ENCODE measurements at regions not wholly inside any gene's neighbourhood (a gene's known extent, or its start where the extent isn't known, plus 50 kb on each side); places are given as distances from the start of the nearest gene placed in this dataset.

- DNase-seq = no peak
- H3K4me3 ChIP-seq (ENCODE audit: control insufficient read depth in 1 of 7, extremely low read depth in 1 of 7, insufficient read depth in 4 of 7, low read depth in 2 of 7, low read length in 6 of 7) = no peak overlapping the region
- no peaks in the 10 kb centered on the region for H3K36me3 ChIP-seq (ENCODE audit: control insufficient read depth in 4 of 4, insufficient read depth in 4 of 4, low read length in 3 of 4)
- no peak overlapping the region for H3K27ac ChIP-seq (ENCODE audit: insufficient read depth in 1 of 2, low read depth in 1 of 2, low read length in 2 of 2, poor library complexity in 1 of 2, severe bottlenecking in 2 of 2)
- H3K9me3 ChIP-seq (ENCODE audit: control extremely low read depth in 1 of 5, control insufficient read depth in 4 of 5, insufficient read depth in 2 of 5, low read depth in 1 of 5, low read length in 4 of 5) = peaks cover 0 to 5% (median 0%) of the 10 kb centered on the region in 5 experiments
- H3K27me3 ChIP-seq (replicated peaks in 2 of 5; ENCODE audit: control insufficient read depth in 4 of 5, insufficient read depth in 5 of 5, low read length in 4 of 5) = no peaks in the 10 kb centered on the region
- peaks cover 6 to 15% (median 8%) of the 10 kb centered on the region in 4 experiments for H3K4me1 ChIP-seq (ENCODE audit: control extremely low read depth in 1 of 4, control insufficient read depth in 4 of 4, insufficient read depth in 4 of 4, low read length in 3 of 4)
- ChIA-PET CTCF (interaction anchor here (1.5 to 1.9 kb wide), 2 partner anchors 8 to 10 kb away, joined by 4 to 5 read pairs; no protein-coding TSS in a partner anchor), POLR2A (no interaction called here)
- 94% methylated on average over 2 of the region's 2 CpGs for WGBS (ENCODE audit: insufficient coverage)
These were observed 180.6 kb upstream of the RBMS1 start for GRCh38 chr2:160674146-160674750.

DNA sequence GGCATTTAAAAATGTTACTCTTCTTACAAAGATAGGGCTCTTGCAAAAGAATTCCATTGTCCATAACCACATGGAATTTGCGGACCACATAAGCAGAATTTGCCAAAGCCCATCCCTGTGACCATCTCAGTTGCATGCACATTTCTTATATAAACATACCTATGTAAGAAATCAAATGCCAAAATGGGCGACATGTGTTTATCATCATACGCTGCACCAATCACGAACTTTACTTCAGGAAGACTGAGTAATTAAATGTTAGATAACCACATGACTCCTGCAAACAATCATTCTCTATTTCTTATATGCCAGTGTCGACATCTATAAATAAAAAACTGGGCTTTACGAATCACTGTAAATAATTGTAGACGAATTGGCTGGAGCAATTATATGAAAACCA lies 186.1 kb upstream of the RBMS1 start:
- H3K9me3 ChIP-seq (ENCODE audit: control extremely low read depth in 1 of 5, control insufficient read depth in 4 of 5, insufficient read depth in 2 of 5, low read depth in 1 of 5, low read length in 4 of 5) = peaks cover 0 to 3% (median 0%) of the 10 kb centered on the region in 5 experiments
- WGBS (ENCODE audit: insufficient coverage) = 100% methylated on average over 4 of the region's 7 CpGs
- H3K4me1 ChIP-seq (ENCODE audit: control extremely low read depth in 1 of 4, control insufficient read depth in 4 of 4, insufficient read depth in 4 of 4, low read length in 3 of 4) = no peaks in the 10 kb centered on the region
- no peak overlapping the region for H3K4me3 ChIP-seq (ENCODE audit: control insufficient read depth in 1 of 7, extremely low read depth in 1 of 7, insufficient read depth in 4 of 7, low read depth in 2 of 7, low read length in 6 of 7)
- H3K27ac ChIP-seq (ENCODE audit: insufficient read depth in 1 of 2, low read depth in 1 of 2, low read length in 2 of 2, poor library complexity in 1 of 2, severe bottlenecking in 2 of 2) = no peak overlapping the region
- ChIA-PET POLR2A (no interaction called here), CTCF (no interaction called here)
- H3K27me3 ChIP-seq (replicated peaks in 2 of 5; ENCODE audit: control insufficient read depth in 4 of 5, insufficient read depth in 5 of 5, low read length in 4 of 5) = no peaks in the 10 kb centered on the region
- H3K36me3 ChIP-seq (ENCODE audit: control insufficient read depth in 4 of 4, insufficient read depth in 4 of 4, low read length in 3 of 4) = no peaks in the 10 kb centered on the region
- no peak for DNase-seq

- ChIA-PET CTCF (interaction anchor here (0.6 to 1.2 kb wide), 2 partner anchors 30 to 59 kb away, joined by 3 read pairs; no protein-coding TSS in a partner anchor), POLR2A (no interaction called here)
- H3K27ac ChIP-seq (ENCODE audit: insufficient read depth in 1 of 2, low read depth in 1 of 2, low read length in 2 of 2, poor library complexity in 1 of 2, severe bottlenecking in 2 of 2) = no peak overlapping the region
- H3K36me3 ChIP-seq (ENCODE audit: control insufficient read depth in 4 of 4, insufficient read depth in 4 of 4, low read length in 3 of 4) = no peaks in the 10 kb centered on the region
- H3K4me3 ChIP-seq (ENCODE audit: control insufficient read depth in 1 of 7, extremely low read depth in 1 of 7, insufficient read depth in 4 of 7, low read depth in 2 of 7, low read length in 6 of 7) = no peak overlapping the region
- no peaks in the 10 kb centered on the region for H3K9me3 ChIP-seq (ENCODE audit: control extremely low read depth in 1 of 5, control insufficient read depth in 4 of 5, insufficient read depth in 2 of 5, low read depth in 1 of 5, low read length in 4 of 5)
- H3K27me3 ChIP-seq (replicated peaks in 2 of 5; ENCODE audit: control insufficient read depth in 4 of 5, insufficient read depth in 5 of 5, low read length in 4 of 5) = no peaks in the 10 kb centered on the region
- DNase-seq = no peak
- no peaks in the 10 kb centered on the region for H3K4me1 ChIP-seq (ENCODE audit: control extremely low read depth in 1 of 4, control insufficient read depth in 4 of 4, insufficient read depth in 4 of 4, low read length in 3 of 4)
These were observed 186.7 kb upstream of the RBMS1 start for GRCh38 chr2:160680294-160680693.

DNA sequence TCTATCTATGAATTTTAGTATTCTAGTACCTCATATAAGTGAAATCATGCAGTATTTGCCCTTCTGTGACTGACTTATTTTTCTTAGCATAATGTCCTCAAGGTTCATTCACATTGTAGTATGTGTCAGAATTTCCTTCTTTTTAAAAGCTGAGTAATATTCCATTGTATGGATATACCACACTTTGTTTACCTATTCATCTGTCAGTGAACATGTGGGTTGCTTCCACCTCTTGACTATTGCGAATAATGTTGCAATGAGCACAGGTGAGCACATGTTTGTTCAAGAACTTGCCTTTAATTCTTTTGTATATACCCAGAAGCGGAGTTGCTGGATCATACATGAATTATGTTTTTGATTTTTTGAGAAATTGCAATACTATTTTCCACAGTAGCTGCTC lies 187.4 kb upstream of the RBMS1 start:
- DNase-seq = no peak
- H3K9me3 ChIP-seq (ENCODE audit: control extremely low read depth in 1 of 5, control insufficient read depth in 4 of 5, insufficient read depth in 2 of 5, low read depth in 1 of 5, low read length in 4 of 5) = no peaks in the 10 kb centered on the region
- H3K36me3 ChIP-seq (ENCODE audit: control insufficient read depth in 4 of 4, insufficient read depth in 4 of 4, low read length in 3 of 4) = no peaks in the 10 kb centered on the region
- ChIA-PET POLR2A (no interaction called here), CTCF (interaction anchor here (1.2 kb wide), 1 partner anchor 29 kb away, joined by 3 read pairs; no protein-coding TSS in a partner anchor)
- WGBS (ENCODE audit: insufficient coverage) = 100% methylated on average over 1 of the region's 2 CpGs
- H3K27ac ChIP-seq (ENCODE audit: insufficient read depth in 1 of 2, low read depth in 1 of 2, low read length in 2 of 2, poor library complexity in 1 of 2, severe bottlenecking in 2 of 2) = no peak overlapping the region
- no peaks in the 10 kb centered on the region for H3K27me3 ChIP-seq (replicated peaks in 2 of 5; ENCODE audit: control insufficient read depth in 4 of 5, insufficient read depth in 5 of 5, low read length in 4 of 5)
- H3K4me3 ChIP-seq (ENCODE audit: control insufficient read depth in 1 of 7, extremely low read depth in 1 of 7, insufficient read depth in 4 of 7, low read depth in 2 of 7, low read length in 6 of 7) = no peak overlapping the region
- H3K4me1 ChIP-seq (ENCODE audit: control extremely low read depth in 1 of 4, control insufficient read depth in 4 of 4, insufficient read depth in 4 of 4, low read length in 3 of 4) = no peaks in the 10 kb centered on the region

GRCh38 chr2:160683206-160683605 lies 189.6 kb upstream of the RBMS1 start:
- no peak for DNase-seq
- 92% methylated on average over 1 of the region's 3 CpGs for WGBS (ENCODE audit: insufficient coverage)
- ChIA-PET POLR2A (no interaction called here), CTCF (no interaction called here)
- Histone ChIP-seq H3K9me3 (ENCODE audit: control extremely low read depth in 1 of 5, control insufficient read depth in 4 of 5, insufficient read depth in 2 of 5, low read depth in 1 of 5, low read length in 4 of 5) (no peaks in the 10 kb centered on the region), H3K36me3 (ENCODE audit: control insufficient read depth in 4 of 4, insufficient read depth in 4 of 4, low read length in 3 of 4) (no peaks in the 10 kb centered on the region), H3K27ac (ENCODE audit: insufficient read depth in 1 of 2, low read depth in 1 of 2, low read length in 2 of 2, poor library complexity in 1 of 2, severe bottlenecking in 2 of 2) (no peak overlapping the region), H3K27me3 (replicated peaks in 2 of 5; ENCODE audit: control insufficient read depth in 4 of 5, insufficient read depth in 5 of 5, low read length in 4 of 5) (no peaks in the 10 kb centered on the region), H3K4me3 (ENCODE audit: control insufficient read depth in 1 of 7, extremely low read depth in 1 of 7, insufficient read depth in 4 of 7, low read depth in 2 of 7, low read length in 6 of 7) (no peak overlapping the region), H3K4me1 (ENCODE audit: control extremely low read depth in 1 of 4, control insufficient read depth in 4 of 4, insufficient read depth in 4 of 4, low read length in 3 of 4) (peaks cover 0 to 3% (median 0%) of the 10 kb centered on the region in 4 experiments)

- no peak overlapping the region for H3K27ac ChIP-seq (ENCODE audit: insufficient read depth in 1 of 2, low read depth in 1 of 2, low read length in 2 of 2, poor library complexity in 1 of 2, severe bottlenecking in 2 of 2)
- no peaks in the 10 kb centered on the region for H3K9me3 ChIP-seq (ENCODE audit: control extremely low read depth in 1 of 5, control insufficient read depth in 4 of 5, insufficient read depth in 2 of 5, low read depth in 1 of 5, low read length in 4 of 5)
- no peaks in the 10 kb centered on the region for H3K36me3 ChIP-seq (ENCODE audit: control insufficient read depth in 4 of 4, insufficient read depth in 4 of 4, low read length in 3 of 4)
- CTCF ChIA-PET = no interaction called here
- WGBS (ENCODE audit: insufficient coverage) = 90% methylated on average over 7 of the region's 7 CpGs
- DNase-seq = no peak
- H3K4me3 ChIP-seq (ENCODE audit: control insufficient read depth in 1 of 7, extremely low read depth in 1 of 7, insufficient read depth in 4 of 7, low read depth in 2 of 7, low read length in 6 of 7) = no peak overlapping the region
- POLR2A ChIA-PET = no interaction called here
- H3K27me3 ChIP-seq (replicated peaks in 2 of 5; ENCODE audit: control insufficient read depth in 4 of 5, insufficient read depth in 5 of 5, low read length in 4 of 5) = no peaks in the 10 kb centered on the region
- peaks cover 0 to 3% (median 0%) of the 10 kb centered on the region in 4 experiments for H3K4me1 ChIP-seq (ENCODE audit: control extremely low read depth in 1 of 4, control insufficient read depth in 4 of 4, insufficient read depth in 4 of 4, low read length in 3 of 4)
These were observed 194.0 kb upstream of the RBMS1 start for GRCh38 chr2:160687629-160688028.

GRCh38 chr2:160689441-160689840 lies 195.8 kb upstream of the RBMS1 start:
- CTCF ChIA-PET = no interaction called here
- no peaks in the 10 kb centered on the region for H3K27me3 ChIP-seq (replicated peaks in 2 of 5; ENCODE audit: control insufficient read depth in 4 of 5, insufficient read depth in 5 of 5, low read length in 4 of 5)
- no peaks in the 10 kb centered on the region for H3K9me3 ChIP-seq (ENCODE audit: control extremely low read depth in 1 of 5, control insufficient read depth in 4 of 5, insufficient read depth in 2 of 5, low read depth in 1 of 5, low read length in 4 of 5)
- WGBS (ENCODE audit: insufficient coverage) = no CpG with 5 or more reads among the region's 1 CpG
- no peak for DNase-seq
- POLR2A ChIA-PET = no interaction called here
- H3K4me3 ChIP-seq (ENCODE audit: control insufficient read depth in 1 of 7, extremely low read depth in 1 of 7, insufficient read depth in 4 of 7, low read depth in 2 of 7, low read length in 6 of 7) = no peak overlapping the region
- no peak overlapping the region for H3K27ac ChIP-seq (ENCODE audit: insufficient read depth in 1 of 2, low read depth in 1 of 2, low read length in 2 of 2, poor library complexity in 1 of 2, severe bottlenecking in 2 of 2)
- H3K36me3 ChIP-seq (ENCODE audit: control insufficient read depth in 4 of 4, insufficient read depth in 4 of 4, low read length in 3 of 4) = no peaks in the 10 kb centered on the region
- H3K4me1 ChIP-seq (ENCODE audit: control extremely low read depth in 1 of 4, control insufficient read depth in 4 of 4, insufficient read depth in 4 of 4, low read length in 3 of 4) = peaks cover 0 to 3% (median 0%) of the 10 kb centered on the region in 4 experiments

Measured in common myeloid progenitor, CD34-positive (primary cell).